ENCODE measurements at regions not wholly inside any gene's neighbourhood (a gene's known extent, or its start where the extent isn't known, plus 50 kb on each side); places are given as distances from the start of the nearest gene placed in this dataset.

GRCh38 chr16:54584121-54584520 lies 297.5 kb upstream of the IRX3 start:
- ChIA-PET CTCF (no interaction called here), POLR2A (no interaction called here)
- DNase-seq (ENCODE audit: extremely low spot score): no peak
- TF ChIP-seq CTCF (IDR thresholded peaks at IDR 0.05; ENCODE audit: control extremely low read depth, extremely low read depth, low read depth, missing control alignments): no peak

GRCh38 chr16:54582631-54583250 lies 296.2 kb upstream of the IRX3 start:
- POLR2A ChIA-PET: no interaction called here
- CTCF ChIA-PET: no interaction called here
- TF ChIP-seq CTCF (IDR thresholded peaks at IDR 0.05; ENCODE audit: control extremely low read depth, extremely low read depth, low read depth, missing control alignments): no peak
- no peak for DNase-seq (ENCODE audit: extremely low spot score)

GRCh38 chr16:54579106-54579728 lies 292.6 kb upstream of the IRX3 start:
- TF ChIP-seq CTCF (IDR thresholded peaks at IDR 0.05; ENCODE audit: control extremely low read depth, extremely low read depth, low read depth, missing control alignments): no peak
- POLR2A ChIA-PET: no interaction called here
- CTCF ChIA-PET: no interaction called here

GRCh38 chr16:54577651-54578128 lies 291.1 kb upstream of the IRX3 start:
- TF ChIP-seq CTCF (IDR thresholded peaks at IDR 0.05; ENCODE audit: control extremely low read depth, extremely low read depth, low read depth, missing control alignments): no peak
- DNase-seq (ENCODE audit: extremely low spot score): no peak
- CTCF ChIA-PET: no interaction called here
- POLR2A ChIA-PET: no interaction called here

More at GRCh38 chr16:54579106-54579728, 292.6 kb upstream of the IRX3 start:
- DNase-seq (ENCODE audit: extremely low spot score): no peak

GRCh38 chr16:54576785-54577184 lies 290.2 kb upstream of the IRX3 start:
- TF ChIP-seq CTCF (IDR thresholded peaks at IDR 0.05; ENCODE audit: control extremely low read depth, extremely low read depth, low read depth, missing control alignments): no peak
- CTCF ChIA-PET: interaction anchor here (0.9 kb wide), 1 partner anchor 8 kb away, joined by 3 read pairs; no protein-coding TSS in a partner anchor
- POLR2A ChIA-PET: no interaction called here
- DNase-seq (ENCODE audit: extremely low spot score): no peak

GRCh38 chr16:54568906-54569807 lies 282.6 kb upstream of the IRX3 start:
- DNase-seq (ENCODE audit: extremely low spot score): no peak
- TF ChIP-seq CTCF (IDR thresholded peaks at IDR 0.05; ENCODE audit: control extremely low read depth, extremely low read depth, low read depth, missing control alignments): no peak
- ChIA-PET CTCF (no interaction called here), POLR2A (no interaction called here)

Measured in GM10248 (cell line).